H9 (cell line): ENCODE measurements at regions not wholly inside any gene's neighbourhood (a gene's known extent, or its start where the extent isn't known, plus 50 kb on each side); places are given as distances from the start of the nearest gene placed in this dataset.
A peak's percentile ranks its signal among the peaks of the same experiment; 100 is the strongest.

Experiments
- DNase-seq: peaks from one replicate; pipeline ENCODE4 v3.0.0-alpha.2; 2017
- H2AFZ ChIP-seq: one replicate; pipeline ENCODE4 v1.6.1; 2013; ENCODE audit warnings: mild to moderate bottlenecking, low read length, control low read depth, moderate library complexity
- H2AK5ac ChIP-seq: 2 replicates; pipeline ENCODE4 v1.6.1; 2013; ENCODE audit warnings: low read length, control low read depth, mixed read lengths; ENCODE audit not compliant: insufficient read length
- H2BK120ac ChIP-seq: one replicate; pipeline ENCODE4 v1.6.1; 2013; ENCODE audit warnings: low read depth, mild to moderate bottlenecking, low read length, control low read depth, inconsistent platforms; ENCODE audit not compliant: poor library complexity, severe bottlenecking
- H2BK12ac ChIP-seq: 2 replicates; pipeline ENCODE4 v1.6.1; 2013; ENCODE audit warnings: low read length, control low read depth, mixed read lengths, low read depth; ENCODE audit not compliant: insufficient read length
- H2BK15ac ChIP-seq: 2 replicates; pipeline ENCODE4 v1.6.1; 2013; ENCODE audit warnings: low read depth, low read length, control low read depth
- H2BK20ac ChIP-seq: one replicate; pipeline ENCODE4 v1.6.1; 2013; ENCODE audit warnings: low read depth, mild to moderate bottlenecking, low read length, control low read depth, inconsistent platforms; ENCODE audit not compliant: poor library complexity, severe bottlenecking
- H2BK5ac ChIP-seq: 2 replicates; pipeline ENCODE4 v1.6.1; 2013; ENCODE audit warnings: low read length, control low read depth, mixed read lengths; ENCODE audit not compliant: insufficient read length
- H3K14ac ChIP-seq: 2 replicates; pipeline ENCODE4 v1.6.1; 2013; ENCODE audit warnings: low read length, control low read depth; ENCODE audit not compliant: insufficient read depth
- H3K18ac ChIP-seq: 2 replicates; pipeline ENCODE4 v1.6.1; 2013; ENCODE audit warnings: low read depth, mild to moderate bottlenecking, mixed read lengths, low read length, control low read depth; ENCODE audit not compliant: insufficient read length
- H3K23ac ChIP-seq: 2 replicates; pipeline ENCODE4 v1.6.1; 2013; ENCODE audit warnings: low read length, control low read depth, mixed read lengths, low read depth; ENCODE audit not compliant: insufficient read length
- H3K23me2 ChIP-seq: 2 replicates; pipeline ENCODE4 v1.6.1; 2013; ENCODE audit warnings: low read depth, mild to moderate bottlenecking, mixed read lengths, low read length, control low read depth; ENCODE audit not compliant: insufficient read length, poor library complexity, severe bottlenecking
- H3K27ac ChIP-seq: 2 replicates; pipeline ENCODE4 v1.5.1; 2013; ENCODE audit warnings: low read length, control low read depth, mixed read lengths, low read depth; ENCODE audit not compliant: insufficient read length
- H3K27me3 ChIP-seq: 2 replicates; pipeline ENCODE4 v1.6.1; 2013; ENCODE audit warnings: low read length, control low read depth, inconsistent platforms; ENCODE audit not compliant: insufficient read depth
- H3K4ac ChIP-seq: 2 replicates; pipeline ENCODE4 v1.6.1; 2013; ENCODE audit warnings: low read depth, mild to moderate bottlenecking, control low read depth, inconsistent platforms, low read length, moderate library complexity
- H3K4me1 ChIP-seq: 2 replicates; pipeline ENCODE4 v1.6.1; 2013; ENCODE audit warnings: low read length, control low read depth, inconsistent platforms; ENCODE audit not compliant: insufficient read depth
- H3K4me2 ChIP-seq: 2 replicates; pipeline ENCODE4 v1.6.1; 2013; ENCODE audit warnings: low read length, control low read depth, mixed read lengths; ENCODE audit not compliant: insufficient read length, insufficient read depth
- H3K56ac ChIP-seq: 2 replicates; pipeline ENCODE4 v1.6.1; 2013; ENCODE audit warnings: low read depth, mild to moderate bottlenecking, mixed read lengths, low read length, control low read depth; ENCODE audit not compliant: insufficient read length
- H3K79me1 ChIP-seq: 2 replicates; pipeline ENCODE4 v1.6.1; 2013; ENCODE audit warnings: low read depth, mild to moderate bottlenecking, moderate library complexity, low read length, control low read depth, inconsistent platforms; ENCODE audit not compliant: insufficient read depth, poor library complexity, severe bottlenecking
- H3K79me2 ChIP-seq: 2 replicates; pipeline ENCODE4 v1.6.1; 2013; ENCODE audit warnings: low read length, control low read depth, inconsistent platforms; ENCODE audit not compliant: insufficient read depth
- H3K9ac ChIP-seq: 2 replicates; pipeline ENCODE4 v1.6.1; 2013; ENCODE audit warnings: low read length, control low read depth, mixed read lengths; ENCODE audit not compliant: insufficient read length; ENCODE audit errors: extremely low read depth
- H3K9me3 ChIP-seq: one replicate; pipeline ENCODE4 v1.6.1; 2013; ENCODE audit warnings: low read depth, low read length, inconsistent platforms; ENCODE audit not compliant: control insufficient read depth
- H3T11ph ChIP-seq: one replicate; pipeline ENCODE4 v1.6.1; 2013; ENCODE audit warnings: mild to moderate bottlenecking, low read length, control low read depth, inconsistent platforms
- H4K20me1 ChIP-seq: one replicate; pipeline ENCODE4 v1.6.1; 2013; ENCODE audit not compliant: control insufficient read depth, insufficient read length, insufficient read depth
- H4K5ac ChIP-seq: 2 replicates; pipeline ENCODE4 v1.6.1; 2013; ENCODE audit warnings: low read depth, mild to moderate bottlenecking, mixed read lengths, low read length, control low read depth; ENCODE audit not compliant: insufficient read length
- H4K8ac ChIP-seq: replicated peaks from 2 replicates; pipeline ENCODE4 v1.6.1; 2013; ENCODE audit warnings: low read length, control low read depth, mixed read lengths, low read depth; ENCODE audit not compliant: insufficient read length
- H4K91ac ChIP-seq: 2 replicates; pipeline ENCODE4 v1.6.1; 2013; ENCODE audit warnings: low read depth, mild to moderate bottlenecking, moderate library complexity, mixed read lengths, low read length, control low read depth; ENCODE audit not compliant: insufficient read length
- H3K27ac Mint-ChIP-seq, 3 experiments: 2 replicates in 2 of 3; 3 replicates in 1 of 3; pipeline ENCODE4 v1.8.0; 2020 to 2021; ENCODE audit warnings: mixed read lengths in 3 of 3, mild to moderate bottlenecking in 1 of 3, moderate library complexity in 1 of 3
- H3K27me3 Mint-ChIP-seq: 2 replicates; pipeline ENCODE4 v1.8.0; 2021; ENCODE audit warnings: low read depth, mild to moderate bottlenecking, moderate library complexity, mixed read lengths
- H3K36me3 Mint-ChIP-seq, 3 experiments: 2 replicates in 2 of 3; 3 replicates in 1 of 3; pipeline ENCODE4 v1.8.0; 2020 to 2021; ENCODE audit warnings: low read depth in 3 of 3, mixed read lengths in 3 of 3; ENCODE audit not compliant: insufficient read depth in 1 of 3
- H3K4me1 Mint-ChIP-seq, 2 experiments: 2 replicates each; pipeline ENCODE4 v1.8.0; 2020; ENCODE audit warnings: mixed read lengths in 2 of 2
- H3K4me3 Mint-ChIP-seq, 2 experiments: 2 replicates in 1 of 2; 3 replicates in 1 of 2; pipeline ENCODE4 v1.8.0; 2020 to 2021; ENCODE audit warnings: mild to moderate bottlenecking in 2 of 2, mixed read lengths in 2 of 2, moderate library complexity in 1 of 2
- H3K9me3 Mint-ChIP-seq, 2 experiments: 2 replicates in 1 of 2; 3 replicates in 1 of 2; pipeline ENCODE4 v1.8.0; 2020; ENCODE audit warnings: mild to moderate bottlenecking in 2 of 2, mixed read lengths in 2 of 2, moderate library complexity in 1 of 2
- WGBS: extraction: QIAGEN DNeasy Blood & Tissue Kit; methylation state at CpG from one replicate; pipeline ENCODE4 v1.1.7; 2013; ENCODE audit warnings: missing lambda C conversion rate, low lambda C conversion rate, mixed read lengths; ENCODE audit not compliant: insufficient read length; ENCODE audit errors: extremely low coverage; 5-methylcytosine and 5-hydroxymethylcytosine counted together
- TF ChIP-seq, protein P1 (sequence below): fragments of 200-600 bp; sonication (generic); conservative IDR thresholded peaks from 3 replicates; pipeline ENCODE4 v1.8.0; 2021; ENCODE audit warnings: antibody characterized with exemption, mild to moderate bottlenecking

DNA sequence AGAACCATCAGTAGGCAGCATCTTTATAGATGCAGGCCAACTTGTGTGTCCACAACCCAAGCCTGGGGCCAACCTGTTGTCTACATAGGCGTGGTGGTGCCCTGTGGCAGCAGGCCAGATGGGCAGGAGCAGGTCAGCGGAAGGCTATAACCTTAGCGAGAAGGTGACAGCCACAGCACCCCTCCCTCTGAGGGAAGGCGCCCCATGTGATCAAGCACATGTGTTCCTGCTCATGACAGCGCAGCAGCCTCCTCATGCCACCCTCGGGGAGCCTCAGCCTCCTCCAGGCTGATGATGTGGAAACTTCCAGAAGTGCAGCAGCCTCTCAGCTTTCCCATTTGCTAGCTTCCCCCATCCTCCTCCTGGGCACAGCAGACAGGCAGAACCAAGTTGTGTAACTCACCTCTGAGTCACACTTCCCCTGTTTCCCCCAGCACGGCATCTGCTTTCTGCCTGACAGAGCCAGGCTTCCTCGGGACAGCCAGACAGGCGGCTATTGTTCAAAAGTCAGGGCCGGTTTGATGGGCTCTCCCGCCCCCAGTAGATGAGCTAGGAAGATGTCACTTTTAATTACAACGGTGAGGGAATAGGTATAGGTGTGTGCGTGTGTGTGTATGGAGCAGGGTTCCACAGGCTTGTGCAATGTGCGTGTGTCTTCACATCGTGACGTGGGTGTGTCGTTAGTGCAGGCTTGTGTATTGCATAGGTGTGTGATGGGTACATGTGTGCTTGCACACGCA, 312.0 kb upstream of the ZMIZ1 start:
- Histone ChIP-seq H3K4me2 (no peak overlapping the region), H3K56ac (no peak overlapping the region), H3K27me3 (no peaks in the 10 kb centered on the region; the same call in 1 of the 2 replicates), H2BK20ac (no peak overlapping the region), H3T11ph (no peak overlapping the region), H3K4me1 (no peaks in the 10 kb centered on the region), H3K27ac (no peak overlapping the region), H3K23ac (no peak overlapping the region), H2BK5ac (no peak overlapping the region), H4K20me1 (no peaks in the 10 kb centered on the region), H3K79me1 (no peaks in the 10 kb centered on the region), H2BK15ac (no peak overlapping the region), H3K4ac (no peak overlapping the region), H3K14ac (no peak overlapping the region; the same call in 1 of the 2 replicates), H3K9me3 (no peaks in the 10 kb centered on the region), H4K5ac (no peak overlapping the region), H3K9ac (no peak overlapping the region), H3K79me2 (no peaks in the 10 kb centered on the region), H4K8ac (no peak overlapping the region), H2BK120ac (no peak overlapping the region), H2AFZ (no peak overlapping the region), H3K18ac (no peak overlapping the region), H2BK12ac (no peak overlapping the region), H3K23me2 (no peaks in the 10 kb centered on the region), H4K91ac (no peak overlapping the region), H2AK5ac (no peak overlapping the region)
- Mint-ChIP-seq H3K4me3 (no peak overlapping the region), H3K36me3 (no peaks in the 10 kb centered on the region), H3K4me1 (peaks cover 38 to 47% of the 10 kb centered on the region in 2 experiments), H3K27me3 (peaks cover 33% of the 10 kb centered on the region), H3K9me3 (no peaks in the 10 kb centered on the region), H3K27ac (peak overlapping the region in 1 of 3 experiments; percentile 95; a peak in 1 of 7 replicates)
- no CpG with 5 or more reads among the region's 18 CpGs for WGBS
- TF ChIP-seq, protein P1, sequence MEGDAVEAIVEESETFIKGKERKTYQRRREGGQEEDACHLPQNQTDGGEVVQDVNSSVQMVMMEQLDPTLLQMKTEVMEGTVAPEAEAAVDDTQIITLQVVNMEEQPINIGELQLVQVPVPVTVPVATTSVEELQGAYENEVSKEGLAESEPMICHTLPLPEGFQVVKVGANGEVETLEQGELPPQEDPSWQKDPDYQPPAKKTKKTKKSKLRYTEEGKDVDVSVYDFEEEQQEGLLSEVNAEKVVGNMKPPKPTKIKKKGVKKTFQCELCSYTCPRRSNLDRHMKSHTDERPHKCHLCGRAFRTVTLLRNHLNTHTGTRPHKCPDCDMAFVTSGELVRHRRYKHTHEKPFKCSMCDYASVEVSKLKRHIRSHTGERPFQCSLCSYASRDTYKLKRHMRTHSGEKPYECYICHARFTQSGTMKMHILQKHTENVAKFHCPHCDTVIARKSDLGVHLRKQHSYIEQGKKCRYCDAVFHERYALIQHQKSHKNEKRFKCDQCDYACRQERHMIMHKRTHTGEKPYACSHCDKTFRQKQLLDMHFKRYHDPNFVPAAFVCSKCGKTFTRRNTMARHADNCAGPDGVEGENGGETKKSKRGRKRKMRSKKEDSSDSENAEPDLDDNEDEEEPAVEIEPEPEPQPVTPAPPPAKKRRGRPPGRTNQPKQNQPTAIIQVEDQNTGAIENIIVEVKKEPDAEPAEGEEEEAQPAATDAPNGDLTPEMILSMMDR, result no peak
- DNase-seq, result no peak
